Skin of body (tissue), 1 donor: ENCODE measurements at regions not wholly inside any gene's neighbourhood (a gene's known extent, or its start where the extent isn't known, plus 50 kb on each side); places are given as distances from the start of the nearest gene placed in this dataset.
"Not testable (repeated sequence)": the region's sequence is repeated elsewhere in the genome, so short reads cannot be mapped to it uniquely, and the experiment has no call there.

Experiments
- DNase-seq: peaks from one replicate; lab custom pipeline; 2025; lab: John Stamatoyannopoulos, UW

DNA sequence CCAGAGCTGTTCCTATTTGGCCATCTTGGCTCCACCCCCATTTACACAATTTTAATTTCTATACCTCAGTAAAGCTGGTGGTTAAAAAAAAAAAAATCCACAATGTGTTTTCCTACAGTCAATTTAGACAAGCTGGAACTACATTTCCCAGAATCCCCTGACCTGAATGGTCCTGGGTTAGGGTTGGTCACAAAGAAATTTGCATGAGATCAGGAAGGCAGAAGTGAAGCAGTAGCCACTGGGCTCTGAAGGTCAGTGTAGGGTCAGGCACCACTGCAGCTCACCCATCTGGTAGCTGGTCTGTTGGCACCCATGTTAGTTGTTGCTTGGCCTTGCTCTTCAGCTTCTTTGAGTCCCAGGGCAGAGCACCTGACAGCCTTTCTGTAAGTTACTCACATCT is 210.7 kb upstream of the API5 start:
- DNase-seq: no peak

GRCh38 chr11:43116071-43116470 is 195.7 kb upstream of the API5 start:
- no peak for DNase-seq

GRCh38 chr11:43119275-43119970 is 192.4 kb upstream of the API5 start:
- no peak for DNase-seq

- DNase-seq: no peak
Observed at GRCh38 chr11:43122546-43122945, 189.2 kb upstream of the API5 start.

DNA sequence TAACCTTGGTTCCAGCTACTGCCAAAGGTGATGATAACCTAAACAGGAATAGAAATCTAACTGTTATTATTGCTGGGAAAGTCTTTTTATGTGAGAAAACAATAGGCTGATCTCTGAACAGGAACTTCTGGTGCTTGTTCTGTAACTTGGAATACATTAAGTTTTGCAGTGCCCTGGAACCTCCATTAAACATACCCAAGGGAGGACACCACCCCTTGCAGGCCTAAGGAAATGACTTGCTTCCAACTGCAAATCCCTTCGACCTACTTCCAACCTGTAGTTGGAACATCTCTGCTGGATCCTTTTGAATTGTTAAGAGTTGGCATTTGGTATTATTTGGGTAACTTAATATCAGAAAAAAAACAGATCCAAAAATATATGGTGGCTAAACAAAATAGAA is 188.4 kb upstream of the API5 start:
- DNase-seq: no peak

- DNase-seq: no peak
Observed at GRCh38 chr11:43124272-43124935, 187.4 kb upstream of the API5 start.

DNA sequence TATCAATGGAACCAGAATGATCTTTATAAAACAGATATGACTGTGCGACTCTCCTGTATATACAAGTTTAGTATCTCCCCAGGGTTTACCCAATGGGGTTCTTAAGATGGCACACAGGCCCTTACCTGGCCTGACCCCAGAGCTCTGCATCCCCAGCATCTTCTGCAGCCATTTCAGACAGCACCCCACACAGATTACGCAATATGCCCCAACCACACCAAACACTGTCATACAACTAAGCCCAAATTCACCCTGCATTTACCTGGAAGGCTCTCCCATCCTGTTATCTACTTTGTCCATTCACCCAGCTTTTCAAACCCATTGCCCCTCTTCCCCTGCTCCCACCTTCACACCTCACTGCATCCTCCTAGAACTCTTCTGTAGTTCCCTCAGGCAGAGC is 182.5 kb upstream of the API5 start:
- no peak for DNase-seq

- DNase-seq: peak; percentile 38
Observed at GRCh38 chr11:43130616-43131015, 181.2 kb upstream of the API5 start.

DNA sequence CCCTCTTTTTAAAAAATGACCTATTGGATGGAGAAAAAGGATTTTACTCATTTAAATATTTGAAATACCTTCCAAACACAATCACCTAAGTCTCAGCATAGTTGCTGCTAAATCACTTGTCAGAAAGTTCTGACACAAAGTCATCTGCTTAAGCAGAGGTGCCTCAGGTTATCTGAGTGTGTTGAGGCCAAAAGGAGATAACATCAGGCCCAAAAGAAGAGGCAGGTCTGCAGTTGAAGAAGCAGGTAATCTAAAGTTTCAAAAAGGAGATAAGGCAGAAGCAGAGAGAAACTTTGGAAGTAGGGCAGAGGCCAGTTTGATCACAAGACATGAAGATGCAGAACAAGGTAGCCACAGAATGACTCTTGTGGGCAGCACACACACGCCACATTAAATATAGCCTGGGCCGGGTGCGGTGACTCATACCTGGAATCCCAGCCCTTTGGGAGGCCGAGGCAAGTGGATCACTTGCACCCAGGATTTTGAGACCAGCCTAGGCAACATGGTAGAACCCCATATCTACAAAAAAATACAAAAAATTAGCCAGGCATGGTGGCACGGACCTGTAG is 175.7 kb upstream of the API5 start:
- no peak for DNase-seq

DNA sequence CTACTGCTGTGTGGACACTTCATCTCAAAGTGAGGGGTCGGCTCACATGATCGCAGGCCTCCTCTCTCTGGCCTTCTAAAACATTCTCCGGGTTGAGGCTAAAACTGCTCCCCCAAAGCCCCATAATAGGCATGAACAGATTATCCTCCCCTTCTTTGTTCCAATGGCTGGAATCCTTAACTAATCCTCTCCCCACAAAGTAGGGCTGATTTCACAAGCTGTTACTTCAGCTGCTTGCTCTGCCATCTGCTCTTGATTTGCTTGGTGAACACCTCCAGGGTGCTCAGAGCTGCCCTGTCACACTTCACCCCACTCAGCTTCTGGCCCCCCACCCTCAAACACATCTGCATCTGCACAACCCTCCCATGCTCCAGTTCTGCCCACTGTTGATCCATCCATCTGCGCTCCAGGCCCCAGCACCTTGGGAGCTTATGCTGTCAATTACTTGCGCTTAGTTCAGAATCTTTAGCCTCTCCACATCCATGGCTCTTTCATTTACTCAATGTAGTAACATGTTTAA is 173.1 kb upstream of the API5 start:
- DNase-seq: no peak

- DNase-seq: no peak
Observed at GRCh38 chr11:43145653-43146052, 166.1 kb upstream of the API5 start.

GRCh38 chr11:43150697-43151096 is 161.1 kb upstream of the API5 start:
- no peak for DNase-seq

DNA sequence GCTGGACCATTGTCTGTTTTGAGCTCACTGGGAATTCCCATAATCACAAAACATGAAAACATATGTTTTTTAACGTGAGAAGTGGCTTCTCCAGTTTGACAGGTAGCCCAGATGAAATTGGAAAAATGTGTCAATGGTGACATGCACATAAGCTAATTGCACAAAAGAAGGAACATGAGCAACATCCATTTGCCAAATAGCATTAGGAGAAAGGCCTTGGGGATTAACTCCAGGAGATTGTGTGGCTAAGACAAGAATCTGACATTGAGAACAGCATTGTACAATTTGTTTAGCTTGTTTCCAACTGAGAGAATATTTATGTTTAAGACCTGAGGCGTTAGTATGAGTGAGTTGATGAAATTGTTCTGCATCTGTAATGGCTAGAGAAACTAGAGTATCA is 147.0 kb upstream of the API5 start:
- DNase-seq: no peak

DNA sequence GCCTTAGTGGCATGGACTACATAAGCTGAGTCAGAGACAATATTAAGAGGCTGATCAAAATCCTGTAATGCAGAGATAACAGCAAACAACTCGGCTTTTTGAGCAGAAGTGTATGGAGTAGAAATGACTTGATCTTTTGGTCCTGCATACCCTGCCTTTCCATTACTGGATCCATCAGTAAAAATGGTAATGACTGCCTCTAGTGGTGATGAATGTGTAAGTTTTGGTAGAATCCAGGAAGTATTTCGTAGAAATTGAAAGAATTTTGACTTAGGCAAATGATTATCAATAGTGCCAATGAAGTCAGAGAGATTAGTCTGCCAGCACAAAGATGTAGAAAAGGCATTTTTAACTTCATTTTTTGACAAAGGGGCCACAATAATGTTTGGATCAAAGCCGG is 146.4 kb upstream of the API5 start:
- DNase-seq: not testable (repeated sequence)

DNA sequence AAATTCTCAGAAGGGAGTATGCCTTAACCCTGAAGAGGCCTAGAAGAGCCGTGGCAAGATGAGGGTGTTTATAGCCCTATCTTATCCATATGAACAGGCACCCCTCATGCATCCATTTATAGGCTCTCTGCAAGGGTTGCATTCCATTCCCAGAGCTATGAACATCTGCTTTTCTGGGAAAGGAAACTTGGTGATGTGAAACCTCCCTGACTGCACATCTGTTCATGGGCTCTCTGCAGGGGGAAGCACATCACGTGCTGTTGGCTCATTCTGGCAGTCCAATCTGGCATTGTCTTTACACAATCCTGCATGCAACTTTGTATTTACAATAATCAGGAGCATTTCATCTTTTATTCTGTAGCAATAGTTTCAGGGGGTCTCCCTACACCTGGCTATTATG is 143.6 kb upstream of the API5 start:
- not testable (repeated sequence) for DNase-seq

DNA sequence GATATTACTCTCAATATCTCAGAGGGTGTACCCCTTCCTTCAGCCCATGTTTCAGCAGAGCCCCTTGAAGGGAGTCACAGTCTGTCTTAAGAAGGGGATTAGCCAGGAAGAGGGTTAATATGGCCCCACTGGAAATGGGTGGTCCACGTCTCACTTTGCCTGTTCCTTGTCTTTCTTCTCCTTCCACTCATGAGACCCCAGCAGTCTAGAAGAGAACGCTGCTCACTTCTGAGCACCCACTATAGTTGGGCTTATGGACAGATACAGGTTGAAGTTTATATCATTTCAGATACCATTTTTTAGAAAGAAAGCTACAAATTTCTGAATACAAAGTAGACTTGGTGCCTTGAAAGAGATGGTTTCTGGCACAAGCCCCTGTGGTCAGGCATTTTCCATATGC is 139.3 kb upstream of the API5 start:
- no peak for DNase-seq

GRCh38 chr11:43177975-43178374 is 133.8 kb upstream of the API5 start:
- no peak for DNase-seq

GRCh38 chr11:43194459-43194858 is 117.3 kb upstream of the API5 start:
- DNase-seq: not testable (repeated sequence)

DNA sequence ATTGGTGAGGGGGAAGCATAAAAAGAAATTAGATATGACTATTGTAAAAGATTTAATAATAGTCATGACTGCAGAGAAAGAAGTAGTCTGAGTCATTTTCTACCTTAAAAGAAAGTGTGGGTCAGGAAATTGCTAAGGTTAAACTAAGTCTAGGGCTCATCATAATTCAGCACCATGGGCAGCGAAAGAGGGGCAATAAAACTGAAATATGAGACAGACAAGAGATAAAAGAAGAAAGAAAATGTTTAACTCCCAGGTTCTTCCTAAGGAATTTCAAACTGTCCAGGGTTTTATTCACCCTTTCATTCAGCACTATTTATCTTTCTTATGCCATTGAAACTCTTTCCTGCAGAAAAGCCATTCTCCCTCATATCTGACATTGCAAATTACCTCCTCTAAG is 114.4 kb upstream of the API5 start:
- DNase-seq: no peak

DNA sequence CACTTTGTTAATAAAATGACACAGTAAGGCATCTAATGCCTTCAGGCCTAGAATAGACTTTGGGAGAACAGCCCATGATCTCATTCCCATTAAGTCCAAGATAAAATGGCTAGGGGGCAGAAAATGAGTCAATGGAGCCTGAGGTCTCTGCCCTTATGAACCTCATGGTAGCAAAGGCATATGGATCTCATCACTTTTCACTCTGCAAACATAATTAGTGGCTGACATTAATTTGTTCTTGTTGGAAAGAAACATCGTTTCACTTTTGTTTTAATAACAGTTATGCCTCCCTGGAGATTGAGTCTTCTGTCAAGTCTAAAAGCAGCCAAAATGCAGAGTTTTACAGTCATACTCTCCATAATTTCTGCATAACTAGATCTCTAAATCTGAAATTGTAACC is 111.8 kb upstream of the API5 start:
- peak; percentile 1 for DNase-seq

DNA sequence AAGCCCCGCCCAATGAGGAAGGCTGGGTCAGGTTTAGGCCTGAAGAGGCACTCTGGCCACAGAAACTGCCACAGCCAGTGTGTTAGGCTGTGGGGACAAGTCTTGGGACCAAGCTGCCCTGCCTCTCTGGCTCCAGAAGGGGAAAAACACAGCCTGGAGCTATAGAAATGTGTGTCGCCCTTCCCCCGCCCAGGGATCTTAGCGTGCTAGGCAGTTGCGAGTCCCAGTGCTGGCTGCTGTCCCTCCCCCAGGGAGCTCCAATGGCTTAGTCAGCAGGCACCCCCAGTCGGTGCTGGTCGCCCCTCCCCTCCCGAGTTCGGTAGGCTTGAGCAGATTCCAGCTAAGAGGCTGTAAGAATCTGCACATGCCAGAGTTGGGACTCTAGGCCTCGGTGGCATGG is 99.5 kb upstream of the API5 start:
- DNase-seq: no peak

- no peak for DNase-seq
Observed at GRCh38 chr11:43214471-43214870, 97.3 kb upstream of the API5 start.

- DNase-seq: no peak
Observed at GRCh38 chr11:43217849-43218248, 93.9 kb upstream of the API5 start.
